ENCODE measurements at regions not wholly inside any gene's neighbourhood (a gene's known extent, or its start where the extent isn't known, plus 50 kb on each side); places are given as distances from the start of the nearest gene placed in this dataset.

DNA sequence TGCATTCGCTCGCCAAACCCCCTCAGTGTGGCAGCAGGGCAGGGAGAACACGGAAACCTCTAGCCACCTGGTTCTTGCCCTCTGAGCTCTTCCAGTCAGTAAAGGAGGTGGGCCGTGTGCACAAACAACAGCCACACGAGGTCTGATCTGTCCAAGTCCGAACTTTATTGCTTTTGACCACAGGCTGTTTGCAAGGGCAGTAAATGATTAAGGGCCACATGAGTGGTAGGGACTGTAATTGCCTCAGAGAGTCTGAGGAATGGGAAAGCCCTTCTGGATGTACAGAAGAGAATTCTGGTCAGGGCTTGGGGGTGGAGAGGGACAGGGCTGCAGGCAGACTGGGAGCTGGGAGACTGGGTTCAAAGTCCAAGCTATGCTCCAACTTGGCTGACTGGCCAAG lies 75.7 kb upstream of the LHX1 start:
- Histone ChIP-seq H3K27ac (no peak overlapping the region), H3K9me3 (replicated peaks) (no peaks in the 10 kb centered on the region), H3K4me3 (no peak overlapping the region), H3K27me3 (replicated peaks) (no peaks in the 10 kb centered on the region), H3K36me3 (no peaks in the 10 kb centered on the region), H3K4me1 (replicated peaks) (peaks cover 9% of the 10 kb centered on the region)
- no peak for DNase-seq (ENCODE audit: low read depth in 1 of 2, low spot score in 2 of 2)

GRCh38 chr17:36862116-36862920 lies 75.0 kb upstream of the LHX1 start:
- Histone ChIP-seq H3K9me3 (replicated peaks) (no peaks in the 10 kb centered on the region), H3K4me3 (no peak overlapping the region), H3K4me1 (replicated peaks) (peaks cover 9% of the 10 kb centered on the region), H3K27me3 (replicated peaks) (no peaks in the 10 kb centered on the region; the same call in 1 of the 2 replicates), H3K27ac (no peak overlapping the region), H3K36me3 (no peaks in the 10 kb centered on the region)
- no peak for DNase-seq (ENCODE audit: low read depth in 1 of 2, low spot score in 2 of 2)

- Histone ChIP-seq H3K4me3 (no peak overlapping the region), H3K9me3 (replicated peaks) (no peaks in the 10 kb centered on the region), H3K27ac (no peak overlapping the region), H3K36me3 (no peaks in the 10 kb centered on the region), H3K27me3 (replicated peaks) (no peaks in the 10 kb centered on the region; the same call in 1 of the 2 replicates), H3K4me1 (replicated peaks) (peaks cover 9% of the 10 kb centered on the region)
- no peak for DNase-seq (ENCODE audit: low read depth in 1 of 2, low spot score in 2 of 2)
Measured at GRCh38 chr17:36863131-36863530, 74.1 kb upstream of the LHX1 start.

GRCh38 chr17:36863676-36864612 lies 73.3 kb upstream of the LHX1 start:
- peaks cover 2% of the 10 kb centered on the region for H3K4me1 ChIP-seq (replicated peaks)
- no peaks in the 10 kb centered on the region for H3K36me3 ChIP-seq
- no peak for DNase-seq (ENCODE audit: low read depth in 1 of 2, low spot score in 2 of 2)
- no peak overlapping the region for H3K27ac ChIP-seq
- no peaks in the 10 kb centered on the region; the same call in 1 of the 2 replicates for H3K27me3 ChIP-seq (replicated peaks)
- H3K9me3 ChIP-seq (replicated peaks), result no peaks in the 10 kb centered on the region
- no peak overlapping the region for H3K4me3 ChIP-seq

GRCh38 chr17:36864827-36865430 lies 72.3 kb upstream of the LHX1 start:
- no peak for DNase-seq (ENCODE audit: low read depth in 1 of 2, low spot score in 2 of 2)
- no peak overlapping the region for H3K4me3 ChIP-seq
- H3K36me3 ChIP-seq, result no peaks in the 10 kb centered on the region
- no peaks in the 10 kb centered on the region; the same call in 1 of the 2 replicates for H3K27me3 ChIP-seq (replicated peaks)
- H3K27ac ChIP-seq, result no peak overlapping the region
- H3K4me1 ChIP-seq (replicated peaks), result no peaks in the 10 kb centered on the region
- no peaks in the 10 kb centered on the region for H3K9me3 ChIP-seq (replicated peaks)

DNA sequence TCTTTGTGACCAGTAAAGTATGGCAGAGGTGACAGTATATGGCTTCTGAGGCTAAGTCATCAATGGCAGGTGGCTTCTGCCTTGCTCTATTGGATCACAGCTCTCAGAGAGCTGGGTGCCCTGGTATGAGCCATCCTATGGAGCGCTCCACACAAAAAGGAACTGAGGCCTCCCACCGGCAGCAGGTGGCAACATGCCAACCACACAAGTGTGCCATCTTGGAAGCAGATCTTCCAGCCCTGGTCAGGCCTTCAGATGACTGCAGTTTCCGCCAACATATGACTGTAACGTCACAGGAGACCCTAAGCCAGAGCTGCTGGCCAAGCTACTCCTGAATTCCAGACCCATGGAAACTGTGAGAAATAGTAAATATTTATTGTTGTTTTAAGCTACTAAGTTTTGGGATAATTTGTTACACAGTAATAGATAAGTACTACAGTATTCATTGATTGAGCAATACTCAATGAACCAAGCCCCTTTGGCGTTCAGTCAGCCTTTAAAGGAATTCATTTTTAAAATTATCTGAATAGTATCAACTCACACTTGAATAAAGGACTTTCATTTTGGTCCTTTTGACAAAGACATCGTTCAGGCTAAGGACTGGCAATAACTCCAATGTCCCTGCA lies 69.4 kb upstream of the LHX1 start:
- DNase-seq (ENCODE audit: low read depth in 1 of 2, low spot score in 2 of 2), result no peak
- no peak overlapping the region for H3K27ac ChIP-seq
- no peak overlapping the region for H3K4me3 ChIP-seq
- no peaks in the 10 kb centered on the region; the same call in 1 of the 2 replicates for H3K27me3 ChIP-seq (replicated peaks)
- H3K36me3 ChIP-seq, result no peaks in the 10 kb centered on the region
- no peaks in the 10 kb centered on the region for H3K9me3 ChIP-seq (replicated peaks)
- no peaks in the 10 kb centered on the region for H3K4me1 ChIP-seq (replicated peaks)

DNA sequence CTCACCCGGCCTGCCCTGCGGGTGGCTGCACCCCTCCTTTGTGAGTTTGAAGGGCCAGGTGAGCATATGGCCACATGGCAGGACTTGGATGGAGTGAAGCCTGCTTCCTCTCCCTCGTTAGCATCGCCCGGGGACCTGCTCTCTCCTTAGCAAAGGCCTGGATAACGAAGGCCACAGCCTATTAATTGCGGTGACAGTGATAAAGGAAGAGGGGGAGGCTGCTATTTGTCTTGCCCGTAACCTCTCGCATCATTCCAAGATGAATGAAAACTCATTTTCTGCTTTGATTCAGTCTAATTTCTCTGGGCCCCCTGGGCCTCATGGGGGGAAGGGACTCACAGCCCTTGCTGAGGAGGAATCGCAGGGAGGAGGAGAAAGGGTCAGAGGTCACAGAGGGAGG lies 68.5 kb upstream of the LHX1 start:
- Histone ChIP-seq H3K4me1 (replicated peaks) (no peaks in the 10 kb centered on the region), H3K27ac (no peak overlapping the region), H3K9me3 (replicated peaks) (no peaks in the 10 kb centered on the region), H3K36me3 (no peaks in the 10 kb centered on the region), H3K27me3 (replicated peaks) (no peaks in the 10 kb centered on the region; the same call in 1 of the 2 replicates), H3K4me3 (no peak overlapping the region)
- no peak for DNase-seq (ENCODE audit: low read depth in 1 of 2, low spot score in 2 of 2)

GRCh38 chr17:36869441-36869840 lies 67.8 kb upstream of the LHX1 start:
- no peak for DNase-seq (ENCODE audit: low read depth in 1 of 2, low spot score in 2 of 2)
- no peaks in the 10 kb centered on the region; the same call in 1 of the 2 replicates for H3K27me3 ChIP-seq (replicated peaks)
- no peaks in the 10 kb centered on the region for H3K4me1 ChIP-seq (replicated peaks)
- H3K36me3 ChIP-seq, result no peaks in the 10 kb centered on the region
- H3K27ac ChIP-seq, result no peak overlapping the region
- no peak overlapping the region for H3K4me3 ChIP-seq
- H3K9me3 ChIP-seq (replicated peaks), result no peaks in the 10 kb centered on the region

DNA sequence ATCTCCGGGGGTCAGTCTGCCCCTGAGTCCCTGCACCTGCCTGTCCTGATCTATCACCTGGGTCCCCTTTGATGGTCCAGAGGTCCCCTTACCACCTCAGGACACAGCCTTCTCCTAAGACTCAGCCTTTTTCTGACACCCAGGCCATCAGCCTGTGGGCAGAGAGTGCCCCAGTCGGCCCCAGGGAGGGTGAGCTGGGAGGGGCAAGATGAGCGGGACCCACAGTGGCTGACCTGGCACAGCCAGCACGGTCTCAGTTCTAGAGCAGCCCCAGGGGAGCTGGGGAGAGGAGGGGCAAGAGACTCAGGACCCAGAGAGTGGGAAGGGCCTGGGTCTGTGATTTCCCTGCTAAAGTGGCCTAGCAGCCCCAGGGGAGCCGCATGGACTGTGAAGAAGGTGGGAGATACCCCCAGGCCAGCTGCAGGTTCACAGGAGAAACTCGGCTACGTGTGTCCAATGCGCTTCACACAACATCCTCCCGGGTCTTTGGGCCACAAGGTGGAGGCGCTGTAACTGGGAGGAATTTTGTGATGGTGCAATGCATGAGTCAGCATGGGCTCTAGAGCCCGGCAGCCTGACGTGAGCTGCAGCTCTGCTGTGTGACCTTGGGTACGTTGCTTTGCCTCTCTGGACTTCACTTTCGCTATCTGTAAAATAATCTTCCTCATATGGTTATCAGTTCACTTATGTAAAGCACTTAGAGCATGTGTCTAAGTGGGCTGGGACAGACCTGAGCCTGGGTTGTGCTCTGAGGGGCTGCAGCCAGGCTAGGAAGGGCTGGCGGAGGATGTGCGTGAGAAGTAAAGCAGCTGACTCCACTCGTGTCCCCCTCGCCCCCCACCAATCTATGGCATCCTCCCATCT lies 67.2 kb upstream of the LHX1 start:
- DNase-seq (ENCODE audit: low read depth in 1 of 2, low spot score in 2 of 2), result no peak
- Histone ChIP-seq H3K9me3 (replicated peaks) (no peaks in the 10 kb centered on the region), H3K27me3 (replicated peaks) (no peaks in the 10 kb centered on the region; the same call in 1 of the 2 replicates), H3K4me3 (no peak overlapping the region), H3K27ac (no peak overlapping the region), H3K4me1 (replicated peaks) (no peaks in the 10 kb centered on the region), H3K36me3 (no peaks in the 10 kb centered on the region)

DNA sequence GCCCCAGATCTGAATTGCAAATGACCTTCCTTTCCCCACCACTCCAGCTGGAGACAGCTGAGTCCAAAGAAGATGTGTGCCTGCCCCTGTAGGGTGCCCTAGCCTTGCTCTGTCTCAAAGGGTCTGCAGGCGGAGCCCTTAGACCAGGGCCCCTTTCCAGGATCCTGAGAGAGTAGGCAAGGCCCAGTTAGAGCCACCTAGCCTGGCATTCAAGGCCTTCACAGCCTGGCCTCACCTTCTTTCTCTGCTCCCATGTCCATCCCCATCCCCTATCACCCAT lies 66.6 kb upstream of the LHX1 start:
- DNase-seq (ENCODE audit: low read depth in 1 of 2, low spot score in 2 of 2), result no peak
- Histone ChIP-seq H3K4me3 (no peak overlapping the region), H3K4me1 (replicated peaks) (no peaks in the 10 kb centered on the region), H3K27ac (no peak overlapping the region), H3K36me3 (no peaks in the 10 kb centered on the region), H3K9me3 (replicated peaks) (no peaks in the 10 kb centered on the region), H3K27me3 (replicated peaks) (no peaks in the 10 kb centered on the region; the same call in 1 of the 2 replicates)

- Histone ChIP-seq H3K4me3 (no peak overlapping the region), H3K4me1 (replicated peaks) (no peaks in the 10 kb centered on the region), H3K36me3 (no peaks in the 10 kb centered on the region), H3K27ac (no peak overlapping the region), H3K9me3 (replicated peaks) (no peaks in the 10 kb centered on the region), H3K27me3 (replicated peaks) (no peaks in the 10 kb centered on the region)
- DNase-seq (ENCODE audit: low read depth in 1 of 2, low spot score in 2 of 2), result no peak
Measured at GRCh38 chr17:36875698-36876293, 61.5 kb upstream of the LHX1 start.

DNA sequence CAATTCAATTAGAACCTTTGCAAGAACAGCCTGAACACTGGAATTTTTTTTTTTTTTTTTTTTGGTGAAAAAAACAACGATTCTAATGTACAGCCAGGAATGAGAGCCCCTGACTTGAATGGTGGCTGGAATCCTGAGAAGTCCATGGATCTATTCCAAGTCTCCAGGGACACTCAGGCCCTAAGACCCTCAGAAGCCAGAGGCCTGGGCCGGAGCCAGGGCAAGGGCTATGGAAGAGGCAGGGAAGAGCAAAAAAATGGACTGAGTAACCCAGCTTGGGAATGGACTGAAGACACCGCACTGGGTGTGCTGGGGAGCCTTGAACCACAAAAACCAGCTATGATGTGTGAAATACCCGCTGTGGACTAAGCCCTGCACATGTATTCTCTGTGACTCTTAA lies 60.3 kb upstream of the LHX1 start:
- H3K4me3 ChIP-seq, result no peak overlapping the region
- no peak overlapping the region for H3K27ac ChIP-seq
- H3K4me1 ChIP-seq (replicated peaks), result no peaks in the 10 kb centered on the region
- DNase-seq (ENCODE audit: low read depth in 1 of 2, low spot score in 2 of 2), result no peak
- H3K9me3 ChIP-seq (replicated peaks), result 0 out of 2 replicates have a peak, but pooled peaks cover 2% of the 10 kb centered on the region
- no peaks in the 10 kb centered on the region for H3K36me3 ChIP-seq
- H3K27me3 ChIP-seq (replicated peaks), result no peaks in the 10 kb centered on the region

All from SJSA1 (cell line).